Stomach (tissue), 4 donors: ENCODE measurements at regions not wholly inside any gene's neighbourhood (a gene's known extent, or its start where the extent isn't known, plus 50 kb on each side); places are given as distances from the start of the nearest gene placed in this dataset.

Experiments
- CTCF ChIP-seq, 7 experiments: fragments of 450-650 bp in 4 of 7; fragments of 200-600 bp in 3 of 7; sonication (generic) in 3 of 7; IDR thresholded peaks; one replicate each; pipeline ENCODE4 v1.5.1; 2016 to 2019; ENCODE audit warnings: antibody characterized with exemption in 7 of 7, control low read depth in 2 of 7, mild to moderate bottlenecking in 1 of 7
- EP300 ChIP-seq: sonication (generic); formaldehyde crosslinking; IDR thresholded peaks from one replicate; pipeline ENCODE4 v1.6.1; 2017; ENCODE audit warnings: antibody characterized with exemption
- POLR2A ChIP-seq, 4 donors: fragments of 450-650 bp; IDR thresholded peaks; one replicate each; pipeline ENCODE4 v1.6.1; 2016; ENCODE audit warnings: antibody characterized with exemption in 4 of 4, control low read depth in 2 of 4, mild to moderate bottlenecking in 1 of 4, moderate library complexity in 1 of 4
- POLR2AphosphoS5 ChIP-seq, 3 donors: sonication (generic); formaldehyde crosslinking; IDR thresholded peaks; one replicate each; pipeline ENCODE4 v1.6.1; 2016; ENCODE audit warnings: antibody characterized with exemption in 3 of 3

- TF ChIP-seq CTCF (IDR thresholded peaks at IDR 0.05) (no peak), POLR2A (IDR thresholded peaks at IDR 0.05) (no peak), POLR2AphosphoS5 (IDR thresholded peaks at IDR 0.05) (no peak), EP300 (no peak)
These were observed 150.0 kb upstream of the IGFBP3 start for GRCh38 chr7:46071076-46071475.
